ENCODE measurements at regions not wholly inside any gene's neighbourhood (a gene's known extent, or its start where the extent isn't known, plus 50 kb on each side); places are given as distances from the start of the nearest gene placed in this dataset.

GRCh38 chr3:39000008-39000450 lies 51.7 kb downstream of the SCN11A start:
- H4K20me1 ChIP-seq (ENCODE audit: insufficient read depth): no peaks in the 10 kb centered on the region
- no peak overlapping the region for H3K27ac ChIP-seq
- H3K27me3 ChIP-seq (ENCODE audit: insufficient read depth, low read depth): no peaks in the 10 kb centered on the region
- no peak overlapping the region for H2AFZ ChIP-seq (ENCODE audit: low read depth)
- no peak overlapping the region for H3K4me2 ChIP-seq
- no peaks in the 10 kb centered on the region for H3K4me1 ChIP-seq (ENCODE audit: low read depth, poor library complexity, severe bottlenecking)
- H3K79me2 ChIP-seq (ENCODE audit: insufficient read depth, low read depth): no peaks in the 10 kb centered on the region
- no peak overlapping the region for H3K4me3 ChIP-seq (IDR thresholded peaks at IDR 0.05; ENCODE audit: insufficient read depth, low read depth, low read length)
- peak; percentile 72 for TF ChIP-seq CTCF (conservative IDR thresholded peaks at IDR 0.05; ENCODE audit: low read depth, low read length)
- H3K9ac ChIP-seq: no peak overlapping the region
- H3K36me3 ChIP-seq (ENCODE audit: insufficient read depth): no peaks in the 10 kb centered on the region

DNA sequence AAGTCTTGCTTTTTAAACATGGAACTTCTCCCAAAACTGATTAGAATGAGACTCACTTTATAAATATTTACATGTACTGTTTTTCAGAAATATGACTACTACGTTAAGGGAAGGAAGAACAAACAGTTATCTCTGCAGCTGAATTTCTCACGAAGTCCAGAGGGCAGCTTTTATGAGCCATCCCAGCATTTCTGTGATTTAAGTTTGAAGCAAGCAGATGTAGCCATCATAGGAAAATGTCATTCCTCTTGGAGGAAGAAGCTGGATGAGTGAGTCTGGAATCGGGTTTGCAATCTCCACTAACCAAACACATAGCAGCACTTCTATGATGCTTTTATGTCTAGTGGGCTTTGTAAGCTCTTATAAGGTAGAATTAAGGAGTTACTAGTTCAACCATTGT lies 53.7 kb downstream of the SCN11A start:
- Histone ChIP-seq H3K4me1 (ENCODE audit: low read depth, poor library complexity, severe bottlenecking) (no peaks in the 10 kb centered on the region), H3K9ac (no peak overlapping the region), H3K4me3 (IDR thresholded peaks at IDR 0.05; ENCODE audit: insufficient read depth, low read depth, low read length) (no peak overlapping the region), H3K27me3 (ENCODE audit: insufficient read depth, low read depth) (no peaks in the 10 kb centered on the region), H3K79me2 (ENCODE audit: insufficient read depth, low read depth) (no peaks in the 10 kb centered on the region), H3K4me2 (no peak overlapping the region), H3K27ac (no peak overlapping the region), H3K36me3 (ENCODE audit: insufficient read depth) (no peaks in the 10 kb centered on the region), H4K20me1 (ENCODE audit: insufficient read depth) (no peaks in the 10 kb centered on the region), H2AFZ (ENCODE audit: low read depth) (no peak overlapping the region)
- TF ChIP-seq CTCF (conservative IDR thresholded peaks at IDR 0.05; ENCODE audit: low read depth, low read length): no peak

DNA sequence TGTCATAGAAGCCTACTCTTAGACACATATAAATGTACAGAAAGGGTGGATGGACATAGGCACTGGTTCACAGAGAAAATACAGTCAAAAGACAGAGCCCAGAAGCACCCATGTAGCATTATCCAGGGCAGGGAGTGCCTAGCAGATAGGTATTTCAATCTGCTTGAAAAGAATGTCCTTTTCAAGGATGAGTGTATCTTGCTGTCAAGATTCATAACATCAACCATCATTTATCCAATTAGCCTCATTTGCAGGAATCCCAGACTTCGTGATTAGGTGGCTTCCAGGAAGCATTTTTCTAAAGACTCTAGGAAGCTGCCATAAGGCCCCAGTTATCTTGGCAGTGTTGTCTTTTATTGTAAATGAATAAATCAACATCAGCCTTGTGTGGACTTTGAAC lies 55.6 kb downstream of the SCN11A start:
- no peaks in the 10 kb centered on the region for H4K20me1 ChIP-seq (ENCODE audit: insufficient read depth)
- no peaks in the 10 kb centered on the region for H3K36me3 ChIP-seq (ENCODE audit: insufficient read depth)
- no peak overlapping the region for H3K9ac ChIP-seq
- no peak overlapping the region for H3K4me2 ChIP-seq
- no peaks in the 10 kb centered on the region for H3K4me1 ChIP-seq (ENCODE audit: low read depth, poor library complexity, severe bottlenecking)
- no peak overlapping the region for H3K4me3 ChIP-seq (IDR thresholded peaks at IDR 0.05; ENCODE audit: insufficient read depth, low read depth, low read length)
- H3K27me3 ChIP-seq (ENCODE audit: insufficient read depth, low read depth): no peaks in the 10 kb centered on the region
- no peak overlapping the region for H3K27ac ChIP-seq
- no peaks in the 10 kb centered on the region for H3K79me2 ChIP-seq (ENCODE audit: insufficient read depth, low read depth)
- TF ChIP-seq CTCF (conservative IDR thresholded peaks at IDR 0.05; ENCODE audit: low read depth, low read length): no peak
- H2AFZ ChIP-seq (ENCODE audit: low read depth): no peak overlapping the region

DNA sequence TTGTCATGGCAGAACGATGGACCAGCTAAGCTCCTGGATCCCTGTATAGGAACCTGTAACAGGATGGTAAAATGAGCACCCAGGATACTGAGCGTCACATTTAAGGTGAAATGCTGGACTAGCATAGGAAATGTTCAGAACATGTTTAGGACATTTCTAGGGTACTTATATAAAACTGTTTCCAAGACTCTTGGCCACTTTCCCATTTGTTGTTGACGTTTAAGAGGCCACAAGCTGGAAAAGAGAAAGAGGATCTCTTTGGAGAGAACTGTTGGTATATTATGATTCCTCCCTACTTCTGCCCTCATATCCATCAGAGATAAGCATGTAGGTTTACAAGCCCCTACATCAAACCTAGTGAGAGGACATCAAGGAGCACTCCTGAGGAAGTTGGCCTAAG lies 57.5 kb downstream of the SCN11A start:
- no peaks in the 10 kb centered on the region for H3K36me3 ChIP-seq (ENCODE audit: insufficient read depth)
- H3K9ac ChIP-seq: no peak overlapping the region
- no peaks in the 10 kb centered on the region for H4K20me1 ChIP-seq (ENCODE audit: insufficient read depth)
- H3K79me2 ChIP-seq (ENCODE audit: insufficient read depth, low read depth): no peaks in the 10 kb centered on the region
- no peak overlapping the region for H3K4me3 ChIP-seq (IDR thresholded peaks at IDR 0.05; ENCODE audit: insufficient read depth, low read depth, low read length)
- no peaks in the 10 kb centered on the region for H3K4me1 ChIP-seq (ENCODE audit: low read depth, poor library complexity, severe bottlenecking)
- no peak overlapping the region for H3K4me2 ChIP-seq
- no peak overlapping the region for H3K27ac ChIP-seq
- no peak overlapping the region for H2AFZ ChIP-seq (ENCODE audit: low read depth)
- no peak for TF ChIP-seq CTCF (conservative IDR thresholded peaks at IDR 0.05; ENCODE audit: low read depth, low read length)
- H3K27me3 ChIP-seq (ENCODE audit: insufficient read depth, low read depth): no peaks in the 10 kb centered on the region
